ENCODE measurements at regions not wholly inside any gene's neighbourhood (a gene's known extent, or its start where the extent isn't known, plus 50 kb on each side); places are given as distances from the start of the nearest gene placed in this dataset.

DNA sequence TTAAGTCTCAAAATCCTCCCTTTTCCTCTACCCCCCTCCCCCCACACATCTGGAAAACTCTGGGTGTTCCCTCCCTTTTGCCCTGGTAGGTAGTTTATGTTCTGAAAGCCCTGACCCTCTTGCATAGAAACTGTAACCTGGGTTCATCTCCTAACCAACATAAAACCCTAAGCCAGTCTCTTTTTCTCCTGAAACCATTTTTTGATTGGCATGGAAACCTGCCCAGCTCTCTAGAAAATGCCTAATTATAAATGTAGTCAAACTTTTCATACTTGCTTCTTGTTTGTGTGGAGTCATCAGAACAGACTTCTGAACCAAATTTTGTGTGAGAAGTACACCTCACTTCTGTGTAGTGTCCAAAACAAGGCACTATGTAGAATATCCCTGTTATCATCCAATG, 1264.4 kb downstream of the SI start:
- TF ChIP-seq JUN (IDR thresholded peaks at IDR 0.05) (no peak), EP300 (IDR thresholded peaks at IDR 0.05) (no peak), CEBPB (IDR thresholded peaks at IDR 0.05) (no peak)
- TF ChIP-seq, protein P1, sequence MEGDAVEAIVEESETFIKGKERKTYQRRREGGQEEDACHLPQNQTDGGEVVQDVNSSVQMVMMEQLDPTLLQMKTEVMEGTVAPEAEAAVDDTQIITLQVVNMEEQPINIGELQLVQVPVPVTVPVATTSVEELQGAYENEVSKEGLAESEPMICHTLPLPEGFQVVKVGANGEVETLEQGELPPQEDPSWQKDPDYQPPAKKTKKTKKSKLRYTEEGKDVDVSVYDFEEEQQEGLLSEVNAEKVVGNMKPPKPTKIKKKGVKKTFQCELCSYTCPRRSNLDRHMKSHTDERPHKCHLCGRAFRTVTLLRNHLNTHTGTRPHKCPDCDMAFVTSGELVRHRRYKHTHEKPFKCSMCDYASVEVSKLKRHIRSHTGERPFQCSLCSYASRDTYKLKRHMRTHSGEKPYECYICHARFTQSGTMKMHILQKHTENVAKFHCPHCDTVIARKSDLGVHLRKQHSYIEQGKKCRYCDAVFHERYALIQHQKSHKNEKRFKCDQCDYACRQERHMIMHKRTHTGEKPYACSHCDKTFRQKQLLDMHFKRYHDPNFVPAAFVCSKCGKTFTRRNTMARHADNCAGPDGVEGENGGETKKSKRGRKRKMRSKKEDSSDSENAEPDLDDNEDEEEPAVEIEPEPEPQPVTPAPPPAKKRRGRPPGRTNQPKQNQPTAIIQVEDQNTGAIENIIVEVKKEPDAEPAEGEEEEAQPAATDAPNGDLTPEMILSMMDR (IDR thresholded peaks at IDR 0.05): no peak

Measured in A549 (cell line).